Breast epithelium (tissue), 3 donors: ENCODE measurements at regions not wholly inside any gene's neighbourhood (a gene's known extent, or its start where the extent isn't known, plus 50 kb on each side); places are given as distances from the start of the nearest gene placed in this dataset.

ENCODE experiments used
- CTCF ChIP-seq, 3 donors: fragments of 450-650 bp; IDR thresholded peaks; one replicate each; pipeline ENCODE4 v1.5.1; 2016 to 2017; ENCODE audit warnings: antibody characterized with exemption in 3 of 3, mild to moderate bottlenecking in 3 of 3, moderate library complexity in 3 of 3
- POLR2A ChIP-seq: fragments of 450-650 bp; IDR thresholded peaks from one replicate; pipeline ENCODE4 v1.6.1; 2016; ENCODE audit warnings: antibody characterized with exemption, mild to moderate bottlenecking, moderate library complexity

GRCh38 chr11:81892770-81893635, 840.7 kb downstream of the FAM181B start:
- TF ChIP-seq CTCF (IDR thresholded peaks at IDR 0.05) (no peak), POLR2A (no peak)
